A673 (cell line): ENCODE measurements at regions not wholly inside any gene's neighbourhood (a gene's known extent, or its start where the extent isn't known, plus 50 kb on each side); places are given as distances from the start of the nearest gene placed in this dataset.

Experiments used
- CTCF ChIP-seq: fragments of 300-800, 200-600 bp; sonication (generic); conservative IDR thresholded peaks from 2 replicates; pipeline ENCODE4 v1.5.1; 2017; ENCODE audit warnings: low read depth, mild to moderate bottlenecking, antibody characterized with exemption, low read length, moderate library complexity, mixed read lengths
- EZH2 ChIP-seq: fragments of 200-600 bp; sonication (generic); IDR thresholded peaks from 2 replicates; pipeline ENCODE4 v1.6.1; 2017; ENCODE audit warnings: borderline replicate concordance, low read depth, mild to moderate bottlenecking, mixed read lengths, antibody characterized with exemption, low read length; ENCODE audit not compliant: poor library complexity, severe bottlenecking

- TF ChIP-seq CTCF, result no peak
- no peak for TF ChIP-seq EZH2
Observed at GRCh38 chr17:45631941-45632340, 141.4 kb upstream of the PLEKHM1 start.
